GM23338 (cell line): ENCODE measurements at regions not wholly inside any gene's neighbourhood (a gene's known extent, or its start where the extent isn't known, plus 50 kb on each side); places are given as distances from the start of the nearest gene placed in this dataset.

Experiments used
- ATAC-seq: fragments of 200-7000 bp; cut with Tn5 transposase; 3 replicates; pipeline ENCODE4 v1.9.1; 2020
- DNase-seq: peaks from one replicate; pipeline ENCODE4 v3.0.0-alpha.2; 2015; ENCODE audit warnings: low spot score
- H2AFZ ChIP-seq: fragments of 200-600 bp; sonication (generic); 2 replicates; pipeline ENCODE4 v1.8.0; 2016; ENCODE audit warnings: antibody characterized with exemption, mild to moderate bottlenecking, moderate library complexity
- H3F3A ChIP-seq: fragments of 200-600 bp; sonication (generic); replicated peaks from 2 replicates; pipeline ENCODE4 v1.8.0; 2017; ENCODE audit warnings: antibody characterized with exemption, mixed run types, low read depth
- H3K27ac ChIP-seq: fragments of 200-600 bp; sonication (generic); 2 replicates; pipeline ENCODE4 v1.6.1; 2016; ENCODE audit warnings: low read depth
- H3K27me3 ChIP-seq: fragments of 200-600 bp; sonication (generic); 2 replicates; pipeline ENCODE4 v1.8.0; 2016; ENCODE audit warnings: mild to moderate bottlenecking, mixed run types, moderate library complexity; ENCODE audit not compliant: insufficient read depth
- H3K36me3 ChIP-seq: fragments of 200-600 bp; sonication (generic); 2 replicates; pipeline ENCODE4 v1.8.0; 2016; ENCODE audit warnings: mild to moderate bottlenecking; ENCODE audit not compliant: insufficient read depth
- H3K4me1 ChIP-seq: fragments of 200-600 bp; sonication (generic); 2 replicates; pipeline ENCODE4 v1.8.0; 2016; ENCODE audit warnings: mild to moderate bottlenecking, moderate library complexity; ENCODE audit not compliant: insufficient read depth
- H3K4me2 ChIP-seq: fragments of 200-600 bp; sonication (generic); 2 replicates; pipeline ENCODE4 v1.7.1; 2017; ENCODE audit warnings: mixed run types
- H3K4me3 ChIP-seq: fragments of 200-600 bp; sonication (generic); 2 replicates; pipeline ENCODE4 v1.6.1; 2016; ENCODE audit warnings: mixed run types
- H3K79me2 ChIP-seq: fragments of 200-600 bp; sonication (generic); replicated peaks from 2 replicates; pipeline ENCODE4 v1.8.0; 2017; ENCODE audit warnings: mild to moderate bottlenecking; ENCODE audit not compliant: insufficient read depth
- H3K9me2 ChIP-seq: fragments of 200-600 bp; sonication (generic); 2 replicates; pipeline ENCODE4 v1.8.0; 2017; ENCODE audit not compliant: insufficient read depth
- H4K20me1 ChIP-seq: fragments of 200-600 bp; sonication (generic); replicated peaks from 2 replicates; pipeline ENCODE4 v1.8.0; 2017; ENCODE audit warnings: mild to moderate bottlenecking; ENCODE audit not compliant: insufficient read depth
- H3K27ac Mint-ChIP-seq: 2 replicates; pipeline ENCODE4 v1.8.0; 2020; ENCODE audit warnings: inconsistent platforms, mild to moderate bottlenecking, moderate library complexity, mixed read lengths
- H3K27me3 Mint-ChIP-seq: 3 replicates; pipeline ENCODE4 v1.8.0; 2022; ENCODE audit warnings: low read depth, mild to moderate bottlenecking, moderate library complexity, mixed read lengths, inconsistent platforms; ENCODE audit not compliant: insufficient read depth, poor library complexity
- H3K36me3 Mint-ChIP-seq: 3 replicates; pipeline ENCODE4 v1.8.0; 2021; ENCODE audit warnings: low read depth, mild to moderate bottlenecking, inconsistent platforms, moderate library complexity, mixed read lengths
- H3K4me1 Mint-ChIP-seq: 3 replicates; pipeline ENCODE4 v1.8.0; 2020; ENCODE audit warnings: mild to moderate bottlenecking, inconsistent platforms, mixed read lengths
- H3K4me3 Mint-ChIP-seq: 3 replicates; pipeline ENCODE4 v1.8.0; 2021; ENCODE audit warnings: moderate library complexity, mild to moderate bottlenecking, inconsistent platforms, mixed read lengths
- H3K9me3 Mint-ChIP-seq: 3 replicates; pipeline ENCODE4 v1.8.0; 2020; ENCODE audit warnings: moderate library complexity, mild to moderate bottlenecking, inconsistent platforms, mixed read lengths
- CTCF ChIP-seq, 2 experiments: fragments of 200-600 bp in 1 of 2; sonication (generic) in 1 of 2; conservative IDR thresholded peaks; 2 replicates each; pipeline versions ENCODE4 v1.5.1 to v1.6.1; 2016 to 2017; ENCODE audit warnings: antibody characterized with exemption in 2 of 2, low read depth in 2 of 2, mild to moderate bottlenecking in 2 of 2, moderate library complexity in 1 of 2
- ETS1 ChIP-seq: IDR thresholded peaks from 2 replicates; pipeline ENCODE4 v1.6.1; 2016; ENCODE audit warnings: antibody characterized with exemption
- EZH2 ChIP-seq: fragments of 200-600 bp; sonication (generic); IDR thresholded peaks from one replicate; pipeline ENCODE4 v1.8.0; 2017; ENCODE audit warnings: antibody characterized with exemption, mild to moderate bottlenecking, low read depth; ENCODE audit not compliant: unreplicated experiment
- EZH2phosphoT487 ChIP-seq: fragments of 200-600 bp; sonication (generic); IDR thresholded peaks from one replicate; pipeline ENCODE4 v1.8.1; 2018; ENCODE audit warnings: antibody characterized with exemption; ENCODE audit not compliant: unreplicated experiment
- JUNB ChIP-seq: IDR thresholded peaks from one replicate; pipeline ENCODE4 v1.6.1; 2016; ENCODE audit warnings: antibody characterized with exemption; ENCODE audit not compliant: unreplicated experiment
- REST ChIP-seq: IDR thresholded peaks from one replicate; pipeline ENCODE4 v1.6.1; 2018; ENCODE audit warnings: antibody characterized with exemption; ENCODE audit not compliant: unreplicated experiment
- STAT1 ChIP-seq: IDR thresholded peaks from one replicate; pipeline ENCODE4 v1.6.1; 2016; ENCODE audit warnings: antibody characterized with exemption; ENCODE audit not compliant: unreplicated experiment

GRCh38 chr12:124503305-124503704 lies 64.1 kb downstream of the NCOR2 start:
- Histone ChIP-seq H3K4me1 (peaks cover 60% of the 10 kb centered on the region), H2AFZ (no peak overlapping the region), H3F3A (peaks cover 8% of the 10 kb centered on the region; the same call in 1 of the 2 replicates), H3K9me2 (no peaks in the 10 kb centered on the region), H3K36me3 (no peaks in the 10 kb centered on the region), H3K27me3 (no peaks in the 10 kb centered on the region), H3K4me2 (no peak overlapping the region), H4K20me1 (peaks cover 13% of the 10 kb centered on the region; the same call in 1 of the 2 replicates), H3K27ac (peak overlapping the region; percentile 39; the same call in 1 of the 2 replicates), H3K79me2 (peaks cover 98% of the 10 kb centered on the region), H3K4me3 (no peak overlapping the region)
- TF ChIP-seq STAT1 (no peak), REST (no peak), EZH2phosphoT487 (no peak), EZH2 (no peak)
- Mint-ChIP-seq H3K9me3 (no peaks in the 10 kb centered on the region; the same call in 2 of the 3 replicates), H3K36me3 (peaks cover 13% of the 10 kb centered on the region; the same call in 2 of the 3 replicates), H3K4me3 (no peak overlapping the region; the same call in 2 of the 3 replicates), H3K27ac (no peak overlapping the region), H3K4me1 (peaks cover 91% of the 10 kb centered on the region), H3K27me3 (peaks cover 28% of the 10 kb centered on the region)
- DNase-seq (no peak), ATAC-seq (no peak)

GRCh38 chr12:124502379-124502778 lies 65.0 kb downstream of the NCOR2 start:
- DNase-seq (no peak), ATAC-seq (no peak)
- peaks cover 13% of the 10 kb centered on the region; the same call in 2 of the 3 replicates for H3K36me3 Mint-ChIP-seq
- Histone ChIP-seq H2AFZ (no peak overlapping the region), H3K27me3 (no peaks in the 10 kb centered on the region), H3K9me2 (no peaks in the 10 kb centered on the region), H3K4me3 (no peak overlapping the region), H3K4me2 (no peak overlapping the region), H3K4me1 (peaks cover 58% of the 10 kb centered on the region), H3K79me2 (peaks cover 98% of the 10 kb centered on the region), H4K20me1 (peaks cover 19% of the 10 kb centered on the region), H3F3A (0 out of 2 replicates have a peak, but pooled peaks cover 8% of the 10 kb centered on the region), H3K27ac (0 out of 2 replicates have a peak overlapping the region, but pooled peaks have one; percentile 39), H3K36me3 (no peaks in the 10 kb centered on the region)
- peaks cover 89% of the 10 kb centered on the region for H3K4me1 Mint-ChIP-seq
- H3K27me3 Mint-ChIP-seq, result peaks cover 28% of the 10 kb centered on the region
- H3K9me3 Mint-ChIP-seq, result no peaks in the 10 kb centered on the region; the same call in 2 of the 3 replicates
- H3K4me3 Mint-ChIP-seq, result no peak overlapping the region
- peak overlapping the region; percentile 83; the same call in 1 of the 2 replicates for H3K27ac Mint-ChIP-seq
- TF ChIP-seq REST, result no peak
- TF ChIP-seq ETS1, result no peak
- no peak for TF ChIP-seq CTCF (conservative IDR thresholded peaks at IDR 0.05; ENCODE audit: low read depth in 2 of 2)
- no peak for TF ChIP-seq EZH2phosphoT487
- TF ChIP-seq JUNB, result no peak
